ENCODE measurements at regions not wholly inside any gene's neighbourhood (a gene's known extent, or its start where the extent isn't known, plus 50 kb on each side); places are given as distances from the start of the nearest gene placed in this dataset.

- no peak for TF ChIP-seq CTCF (IDR thresholded peaks at IDR 0.05; ENCODE audit: extremely low read depth, missing control alignments)
- DNase-seq (ENCODE audit: low spot score): no peak
These were observed 288.9 kb upstream of the CDH11 start for GRCh38 chr16:65410801-65411200.

GRCh38 chr16:65409510-65409909 lies 287.6 kb upstream of the CDH11 start:
- TF ChIP-seq CTCF (IDR thresholded peaks at IDR 0.05; ENCODE audit: extremely low read depth, missing control alignments): no peak
- DNase-seq (ENCODE audit: low spot score): no peak

DNA sequence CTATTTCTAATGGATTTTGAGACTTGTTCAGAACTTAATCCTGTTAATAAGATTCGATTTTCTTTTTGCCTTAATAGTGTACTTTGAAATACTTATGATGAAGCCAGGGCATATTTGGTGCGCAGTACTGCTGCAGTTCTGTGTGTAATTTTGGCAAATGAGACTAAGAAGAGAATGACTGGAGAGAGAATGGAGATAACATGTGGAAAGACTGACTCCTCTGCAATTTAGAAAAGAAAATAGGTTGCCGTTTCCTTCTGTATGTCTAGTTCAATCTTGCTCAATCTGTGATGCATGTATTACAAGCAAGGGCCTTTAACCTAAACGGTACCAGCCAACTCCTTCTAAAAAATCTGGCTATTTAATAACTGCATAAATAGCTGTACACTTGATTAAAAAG lies 285.1 kb upstream of the CDH11 start:
- no peak for DNase-seq (ENCODE audit: low spot score)
- TF ChIP-seq CTCF (IDR thresholded peaks at IDR 0.05; ENCODE audit: extremely low read depth, missing control alignments): no peak

GRCh38 chr16:65406116-65406515 lies 284.3 kb upstream of the CDH11 start:
- TF ChIP-seq CTCF (IDR thresholded peaks at IDR 0.05; ENCODE audit: extremely low read depth, missing control alignments): no peak

GRCh38 chr16:65394281-65394680 lies 272.4 kb upstream of the CDH11 start:
- no peak for TF ChIP-seq CTCF (IDR thresholded peaks at IDR 0.05; ENCODE audit: extremely low read depth, missing control alignments)
- no peak for DNase-seq (ENCODE audit: low spot score)

More at GRCh38 chr16:65406116-65406515, 284.3 kb upstream of the CDH11 start:
- no peak for DNase-seq (ENCODE audit: low spot score)

GRCh38 chr16:65392806-65393565 lies 271.1 kb upstream of the CDH11 start:
- DNase-seq (ENCODE audit: low spot score): no peak
- no peak for TF ChIP-seq CTCF (IDR thresholded peaks at IDR 0.05; ENCODE audit: extremely low read depth, missing control alignments)

- DNase-seq (ENCODE audit: low spot score): no peak
- TF ChIP-seq CTCF (IDR thresholded peaks at IDR 0.05; ENCODE audit: extremely low read depth, missing control alignments): no peak
These were observed 266.7 kb upstream of the CDH11 start for GRCh38 chr16:65388592-65388991.
